Bronchial epithelial cell (primary cell): ENCODE measurements at regions not wholly inside any gene's neighbourhood (a gene's known extent, or its start where the extent isn't known, plus 50 kb on each side); places are given as distances from the start of the nearest gene placed in this dataset.
"Not testable (repeated sequence)": the region's sequence is repeated elsewhere in the genome, so short reads cannot be mapped to it uniquely, and the experiment has no call there.

Source experiments
- DNase-seq: peaks from one replicate; pipeline ENCODE4 v3.0.0-alpha.2; 2010; ENCODE audit warnings: low read depth
- FAIRE-seq: peaks from 2 replicates; lab custom pipeline; 2011; peaks lifted over from hg19 to GRCh38; lab: Jason Lieb, UNC
- H3K27me3 ChIP-seq: 2 replicates; pipeline ENCODE4 v1.5.1; 2011; ENCODE audit warnings: low read length; ENCODE audit not compliant: control insufficient read depth, insufficient read depth
- H3K36me3 ChIP-seq: 2 replicates; pipeline ENCODE4 v1.5.1; 2011; ENCODE audit warnings: low read length; ENCODE audit not compliant: control insufficient read depth, insufficient read depth
- H3K4me3 ChIP-seq: 2 replicates; pipeline ENCODE4 v1.5.1; 2011; ENCODE audit warnings: mild to moderate bottlenecking, low read depth, low read length, control low read depth
- TF ChIP-seq, protein P1 (sequence below): IDR thresholded peaks from 2 replicates; pipeline ENCODE4 v1.5.1; 2011; ENCODE audit warnings: mild to moderate bottlenecking, moderate library complexity, low read length, control low read depth, inconsistent platforms; ENCODE audit not compliant: insufficient read depth, severe bottlenecking

DNA sequence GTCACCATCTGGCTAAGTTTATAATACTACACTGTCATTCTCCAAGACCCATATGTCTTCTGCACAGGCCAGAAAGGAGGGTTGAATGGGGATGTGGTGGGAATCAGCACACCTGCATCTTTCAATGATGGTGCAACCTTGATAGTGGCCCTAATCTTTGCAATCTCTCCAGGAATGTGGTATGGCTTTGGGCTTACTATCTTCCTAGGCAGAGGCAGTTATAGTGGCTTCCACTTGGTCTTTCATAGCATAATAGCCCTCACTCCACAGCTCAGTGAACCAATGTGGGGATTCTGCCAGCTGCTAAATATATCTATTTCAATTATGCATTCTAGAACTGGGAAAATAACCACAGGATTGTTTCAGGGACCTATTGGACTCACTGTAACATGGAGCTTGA, 61.8 kb upstream of the ATP2B1 start:
- Histone ChIP-seq H3K27me3 (no peaks in the 10 kb centered on the region), H3K4me3 (no peak overlapping the region), H3K36me3 (no peaks in the 10 kb centered on the region)
- no peak for FAIRE-seq
- TF ChIP-seq, protein P1, sequence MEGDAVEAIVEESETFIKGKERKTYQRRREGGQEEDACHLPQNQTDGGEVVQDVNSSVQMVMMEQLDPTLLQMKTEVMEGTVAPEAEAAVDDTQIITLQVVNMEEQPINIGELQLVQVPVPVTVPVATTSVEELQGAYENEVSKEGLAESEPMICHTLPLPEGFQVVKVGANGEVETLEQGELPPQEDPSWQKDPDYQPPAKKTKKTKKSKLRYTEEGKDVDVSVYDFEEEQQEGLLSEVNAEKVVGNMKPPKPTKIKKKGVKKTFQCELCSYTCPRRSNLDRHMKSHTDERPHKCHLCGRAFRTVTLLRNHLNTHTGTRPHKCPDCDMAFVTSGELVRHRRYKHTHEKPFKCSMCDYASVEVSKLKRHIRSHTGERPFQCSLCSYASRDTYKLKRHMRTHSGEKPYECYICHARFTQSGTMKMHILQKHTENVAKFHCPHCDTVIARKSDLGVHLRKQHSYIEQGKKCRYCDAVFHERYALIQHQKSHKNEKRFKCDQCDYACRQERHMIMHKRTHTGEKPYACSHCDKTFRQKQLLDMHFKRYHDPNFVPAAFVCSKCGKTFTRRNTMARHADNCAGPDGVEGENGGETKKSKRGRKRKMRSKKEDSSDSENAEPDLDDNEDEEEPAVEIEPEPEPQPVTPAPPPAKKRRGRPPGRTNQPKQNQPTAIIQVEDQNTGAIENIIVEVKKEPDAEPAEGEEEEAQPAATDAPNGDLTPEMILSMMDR: no peak
- no peak for DNase-seq

DNA sequence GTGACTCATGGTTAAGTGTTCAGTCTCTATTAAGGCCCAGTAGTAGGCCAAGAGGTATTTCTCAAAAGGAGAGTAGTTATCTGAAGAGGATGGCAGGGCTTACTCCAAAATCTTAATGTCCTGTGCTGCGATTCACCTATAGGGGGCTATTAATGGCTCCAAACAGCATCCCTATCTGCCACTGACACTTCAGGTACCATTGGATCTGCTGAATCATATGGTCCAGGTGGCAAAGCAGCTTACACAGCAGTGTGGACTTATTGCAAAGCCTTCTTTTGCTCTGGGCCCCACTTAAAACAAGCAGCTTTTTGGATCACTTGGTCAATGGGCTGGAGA, 60.8 kb upstream of the ATP2B1 start:
- Histone ChIP-seq H3K36me3 (no peaks in the 10 kb centered on the region), H3K4me3 (no peak overlapping the region), H3K27me3 (no peaks in the 10 kb centered on the region)
- FAIRE-seq (no peak), DNase-seq (no peak)
- TF ChIP-seq, protein P1: no peak

DNA sequence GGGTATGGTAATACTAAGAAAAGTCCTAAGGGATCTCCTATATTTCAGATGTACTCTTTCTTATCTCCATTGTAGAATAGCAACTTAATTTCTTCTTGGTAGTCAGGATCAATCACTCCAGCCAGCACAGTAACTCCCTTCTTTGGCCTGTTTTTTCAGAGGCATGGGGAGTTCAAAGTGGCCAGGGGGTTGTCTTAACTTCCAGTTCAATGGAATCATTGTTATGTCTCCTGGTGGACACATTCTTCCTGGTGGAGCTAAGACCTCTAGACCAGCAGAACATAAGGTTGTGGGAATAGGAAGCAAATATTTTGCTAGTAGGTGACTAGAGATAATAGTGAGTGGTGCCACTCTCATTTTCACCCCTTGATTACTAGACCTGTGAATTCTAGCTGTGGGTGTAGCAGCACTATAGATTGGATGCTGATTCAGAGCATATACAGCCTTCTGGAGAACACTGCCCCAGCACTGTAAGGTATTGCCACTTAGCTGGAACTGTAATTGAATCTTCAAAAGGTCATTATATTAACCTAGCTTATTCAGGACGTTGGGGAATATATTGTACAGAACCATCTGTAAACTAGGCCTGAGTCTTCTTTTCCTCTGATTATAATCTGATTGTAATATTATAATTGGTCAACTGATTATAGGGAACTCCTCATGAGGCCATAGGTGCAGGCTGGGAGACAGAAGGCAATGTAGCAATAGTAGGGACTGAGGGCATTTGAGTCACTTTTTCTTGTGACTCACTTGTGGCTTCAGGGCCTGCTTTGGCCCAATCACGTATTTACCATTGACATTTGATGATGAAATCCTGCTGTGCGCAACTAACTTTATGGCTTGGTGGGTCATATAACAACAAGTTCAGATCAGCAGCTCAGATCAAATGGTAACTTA, 60.2 kb upstream of the ATP2B1 start:
- Histone ChIP-seq H3K27me3 (no peaks in the 10 kb centered on the region), H3K4me3 (no peak overlapping the region), H3K36me3 (no peaks in the 10 kb centered on the region)
- DNase-seq (peak; percentile 100), FAIRE-seq (peak; percentile 23)
- TF ChIP-seq, protein P1: no peak

DNA sequence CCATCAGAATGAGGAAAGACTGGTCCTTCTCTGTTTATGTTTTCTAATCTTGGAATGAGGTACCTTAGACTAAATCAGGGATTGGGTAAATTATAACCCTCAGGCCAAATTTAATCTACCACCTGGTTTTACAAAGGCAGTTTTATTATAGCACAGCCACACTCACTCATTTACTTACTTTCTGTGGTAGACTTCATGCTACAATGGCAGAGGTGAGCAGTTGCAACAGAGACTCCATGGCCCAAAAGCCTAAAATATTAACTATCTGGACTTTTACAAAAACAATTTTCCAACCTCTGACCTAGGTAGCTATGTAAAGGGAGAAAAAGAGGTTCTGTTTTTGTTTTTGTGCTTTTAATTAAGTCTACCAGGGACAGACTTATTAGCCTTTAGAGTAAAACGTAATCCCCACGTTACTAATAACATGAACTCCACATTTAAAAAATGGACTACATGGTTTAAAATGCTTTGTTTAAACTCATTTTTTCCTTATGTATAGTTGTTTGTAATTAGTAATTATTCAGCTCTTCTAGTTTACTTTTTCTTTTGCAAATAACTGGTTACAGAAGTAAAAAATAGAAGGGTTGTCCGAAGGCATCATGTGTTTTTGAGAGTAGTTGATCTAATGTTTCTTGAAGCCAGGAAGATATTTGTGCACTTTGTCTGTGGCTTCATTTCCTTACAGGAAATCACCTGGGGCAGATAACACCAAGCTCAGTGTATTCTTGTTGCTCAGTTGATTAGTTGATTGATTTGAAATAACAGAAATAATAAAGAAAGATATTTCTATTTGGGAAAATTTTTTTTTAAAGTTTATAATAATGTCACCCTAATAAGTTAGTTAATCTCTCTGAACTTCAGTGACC, 57.6 kb upstream of the ATP2B1 start:
- H3K4me3 ChIP-seq: no peak overlapping the region
- DNase-seq (no peak), FAIRE-seq (no peak)
- H3K27me3 ChIP-seq: no peaks in the 10 kb centered on the region
- no peaks in the 10 kb centered on the region for H3K36me3 ChIP-seq
- TF ChIP-seq, protein P1: no peak

DNA sequence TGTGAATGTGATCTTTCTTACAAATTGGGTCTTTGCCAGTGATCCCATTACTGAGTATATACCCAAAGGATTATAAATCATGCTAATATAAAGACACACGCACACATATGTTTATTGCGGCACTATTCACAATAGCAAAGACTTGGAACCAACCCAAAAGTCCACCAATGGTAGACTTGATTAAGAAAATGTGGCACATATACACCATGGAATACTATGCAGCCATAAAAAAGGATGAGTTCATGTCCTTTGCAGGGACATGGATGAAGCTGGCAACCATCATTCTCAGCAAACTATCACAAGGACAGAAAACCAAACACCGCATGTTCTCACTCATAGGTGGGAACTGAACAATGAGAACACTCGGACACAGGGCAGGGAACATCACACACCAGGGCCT, 55.5 kb upstream of the ATP2B1 start:
- not testable (repeated sequence) for DNase-seq, H3K36me3 ChIP-seq, FAIRE-seq, H3K4me3 ChIP-seq, H3K27me3 ChIP-seq

DNA sequence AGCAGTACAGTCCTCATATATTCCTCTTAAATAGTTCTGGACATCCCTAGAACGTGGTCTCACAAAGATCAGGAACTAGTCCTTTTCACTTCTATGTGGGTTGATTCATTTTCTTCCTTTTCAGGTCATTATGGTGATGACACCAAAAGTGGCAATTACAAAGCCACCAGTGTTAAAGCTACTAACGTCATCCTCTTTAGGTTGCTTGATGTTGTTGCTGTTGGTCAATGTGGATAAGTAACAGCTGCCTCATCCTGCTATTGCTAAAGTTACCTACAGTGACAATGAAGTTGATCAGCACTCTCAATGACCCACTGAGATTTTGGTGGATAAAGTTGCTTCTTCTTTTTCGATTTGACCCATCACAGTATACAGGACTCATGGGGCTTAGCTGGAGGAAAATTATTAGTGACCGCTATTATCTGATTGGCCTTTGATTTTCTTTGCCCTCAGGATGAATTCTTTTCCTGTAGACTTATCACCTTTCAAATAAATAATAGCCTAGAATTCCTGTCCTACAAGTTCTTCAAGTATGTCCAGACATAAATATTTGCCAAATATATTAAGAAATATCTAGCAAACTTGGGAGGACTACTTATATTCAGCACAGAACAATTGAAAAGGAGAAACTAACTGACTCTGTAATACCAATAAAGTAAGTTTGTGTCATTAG, 54.0 kb upstream of the ATP2B1 start:
- Histone ChIP-seq H3K36me3 (no peaks in the 10 kb centered on the region), H3K27me3 (no peaks in the 10 kb centered on the region), H3K4me3 (no peak overlapping the region)
- DNase-seq: peak; percentile 76
- peak; percentile 64 for FAIRE-seq
- TF ChIP-seq, protein P1: no peak
